Inflammatory macrophage treated with lipopolysaccharide for 1 hour (primary cell): ENCODE measurements at regions not wholly inside any gene's neighbourhood (a gene's known extent, or its start where the extent isn't known, plus 50 kb on each side); places are given as distances from the start of the nearest gene placed in this dataset.

ENCODE experiments used
- DNase-seq, 2 donors: peaks; one replicate each; pipeline ENCODE4 v3.0.0-alpha.2; 2020 to 2022

DNA sequence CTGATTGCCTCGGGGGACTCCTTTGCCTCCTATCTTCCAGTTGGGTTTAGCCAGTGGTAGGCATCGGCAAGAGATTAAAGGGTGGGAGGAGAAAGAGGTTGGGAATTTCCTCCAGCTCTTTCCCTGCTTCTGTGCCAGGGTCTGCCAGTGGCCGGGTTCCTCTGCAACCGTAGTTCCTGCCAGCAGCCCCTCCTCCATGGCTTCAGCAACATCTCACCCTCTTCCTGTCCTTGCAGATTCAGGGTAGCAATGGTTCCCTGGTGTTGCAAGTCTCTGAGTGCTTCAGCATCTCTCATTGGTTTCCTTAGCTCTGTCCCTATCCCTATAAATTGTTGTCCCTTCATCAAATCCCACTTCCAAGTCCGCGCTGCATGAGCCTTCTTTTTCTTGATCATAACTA is 223.1 kb upstream of the JUN start:
- DNase-seq = peak in 1 of 2 donors; percentile 21

DNA sequence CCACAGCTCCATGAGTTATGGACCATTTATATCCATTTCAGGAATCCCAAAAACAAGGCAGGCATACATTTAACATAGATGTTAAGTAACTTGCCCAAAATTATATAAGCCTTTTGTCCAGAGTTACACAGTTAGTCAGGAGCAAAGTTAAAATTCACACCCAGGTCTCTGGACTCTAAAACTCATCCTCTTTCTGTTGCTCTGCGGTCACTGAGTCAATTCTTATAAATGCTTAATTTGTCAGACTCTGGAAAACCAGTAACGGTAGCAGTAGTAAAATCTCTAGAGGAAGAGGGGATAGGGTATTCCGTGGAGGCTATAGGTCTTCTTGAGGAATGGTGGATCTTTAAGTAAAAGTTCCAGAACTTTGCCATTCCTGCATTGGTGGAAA is 223.6 kb upstream of the JUN start:
- no peak for DNase-seq

- peak; percentile 74 to 85 for DNase-seq
Observed at GRCh38 chr1:59007820-59008598, 224.2 kb upstream of the JUN start.

- DNase-seq = peak in 1 of 2 donors; percentile 59
Observed at GRCh38 chr1:59008599-59009347, 224.9 kb upstream of the JUN start.

DNA sequence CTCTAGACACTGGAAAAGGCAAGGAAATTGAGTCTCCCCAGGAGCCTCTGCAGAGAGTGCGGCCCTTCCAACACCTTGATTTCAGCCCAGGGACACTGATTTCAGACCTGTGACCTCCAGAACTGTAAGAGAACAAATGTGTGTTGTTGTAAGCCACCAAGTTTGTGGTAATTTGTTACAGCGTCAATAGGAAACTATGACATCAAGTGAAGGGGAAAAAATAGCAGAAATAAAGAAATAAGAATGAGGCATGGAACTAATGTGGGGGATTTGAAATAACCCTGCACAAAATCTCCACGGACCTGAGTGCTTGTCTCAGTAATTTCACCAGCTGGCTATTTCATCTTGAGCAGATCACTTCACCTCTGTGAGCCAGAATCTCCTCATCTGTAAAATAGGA is 227.8 kb upstream of the JUN start:
- DNase-seq = no peak

DNA sequence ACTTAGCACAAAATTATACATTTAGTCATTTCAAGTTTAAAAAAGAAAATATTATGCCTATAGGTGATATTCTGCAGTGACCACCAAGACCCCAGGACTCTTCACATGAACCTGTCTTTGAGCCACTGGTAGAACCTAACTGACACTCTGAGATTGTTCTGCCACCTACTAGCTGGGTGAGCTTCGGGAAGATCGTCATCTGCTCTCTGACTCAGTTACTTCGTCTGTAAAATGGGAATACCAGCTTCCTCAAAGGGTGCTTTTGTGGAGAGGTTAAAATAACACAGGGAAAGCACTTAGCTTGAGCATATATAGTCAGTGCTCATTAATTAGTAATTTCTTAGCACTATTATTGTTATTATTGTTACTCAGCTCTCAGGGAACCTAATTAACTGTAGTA is 228.5 kb upstream of the JUN start:
- DNase-seq = no peak

- DNase-seq = peak; percentile 76 to 94
Observed at GRCh38 chr1:59013276-59013927, 229.6 kb upstream of the JUN start.

DNA sequence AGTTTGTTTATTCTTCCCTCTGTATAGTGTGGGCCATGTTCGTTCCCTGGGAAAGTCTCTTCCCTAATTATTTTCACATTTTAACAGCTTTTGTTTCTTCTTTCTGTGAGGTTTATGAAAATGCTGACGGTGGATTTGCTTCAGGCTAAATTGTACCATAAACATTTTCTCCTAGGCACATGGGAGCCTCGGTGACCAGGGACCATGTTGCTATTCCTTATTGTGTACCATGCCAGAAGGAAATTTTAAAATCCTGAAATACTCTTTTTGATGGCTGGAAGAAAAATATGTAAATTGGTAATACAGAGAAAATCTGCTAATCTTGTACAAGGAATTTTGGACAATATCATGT is 230.1 kb upstream of the JUN start:
- no peak for DNase-seq

DNA sequence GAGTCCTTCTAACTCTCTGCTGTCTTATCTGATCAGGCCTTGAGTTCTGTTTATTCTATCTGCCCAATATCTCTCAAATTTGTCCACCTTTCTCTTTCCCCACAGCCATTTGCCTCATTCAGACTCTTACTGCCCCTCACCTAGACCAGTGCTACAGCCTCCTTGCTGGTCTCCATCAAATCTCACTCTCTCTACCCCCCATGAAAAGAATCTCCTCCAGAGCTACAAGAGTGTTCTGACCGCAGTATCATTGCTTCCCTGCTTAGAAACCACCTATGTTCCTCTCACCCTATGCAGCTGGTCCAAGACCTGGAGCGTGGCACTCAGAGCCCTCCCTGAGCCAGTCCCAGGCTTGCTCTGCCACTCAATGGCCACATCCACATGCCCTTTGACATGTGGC is 231.0 kb upstream of the JUN start:
- no peak for DNase-seq

DNA sequence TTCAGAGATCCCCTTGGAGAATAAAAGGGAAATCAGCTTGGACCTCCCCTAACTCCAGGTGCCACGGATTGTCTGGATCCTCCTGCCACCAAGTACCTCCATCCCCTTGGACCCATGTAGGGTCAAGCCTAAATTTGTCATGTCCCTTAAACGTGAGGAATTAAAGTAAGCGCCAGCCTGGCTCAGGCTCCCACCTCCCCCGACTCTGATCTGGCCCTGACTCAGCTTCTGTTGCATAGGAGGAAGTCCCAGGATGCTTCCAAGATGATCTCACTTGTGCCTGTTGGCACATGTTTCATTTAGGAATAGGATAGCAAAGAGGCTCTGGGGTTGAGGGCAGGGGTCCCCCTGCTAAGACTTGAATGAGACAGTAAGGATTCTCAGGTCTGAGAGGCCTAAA is 231.9 kb upstream of the JUN start:
- DNase-seq = peak; percentile 37 to 71

GRCh38 chr1:59016390-59016789 is 232.5 kb upstream of the JUN start:
- DNase-seq = no peak

- DNase-seq = peak in 1 of 2 donors; percentile 50
Observed at GRCh38 chr1:59017501-59018231, 233.8 kb upstream of the JUN start.

- no peak for DNase-seq
Observed at GRCh38 chr1:59018446-59018845, 234.6 kb upstream of the JUN start.

- DNase-seq = no peak
Observed at GRCh38 chr1:59018860-59019259, 235.0 kb upstream of the JUN start.

GRCh38 chr1:59020151-59020997 is 236.5 kb upstream of the JUN start:
- peak; percentile 81 to 92 for DNase-seq

- no peak for DNase-seq
Observed at GRCh38 chr1:59022199-59022598, 238.4 kb upstream of the JUN start.

- DNase-seq = no peak
Observed at GRCh38 chr1:59022799-59023198, 239.0 kb upstream of the JUN start.

DNA sequence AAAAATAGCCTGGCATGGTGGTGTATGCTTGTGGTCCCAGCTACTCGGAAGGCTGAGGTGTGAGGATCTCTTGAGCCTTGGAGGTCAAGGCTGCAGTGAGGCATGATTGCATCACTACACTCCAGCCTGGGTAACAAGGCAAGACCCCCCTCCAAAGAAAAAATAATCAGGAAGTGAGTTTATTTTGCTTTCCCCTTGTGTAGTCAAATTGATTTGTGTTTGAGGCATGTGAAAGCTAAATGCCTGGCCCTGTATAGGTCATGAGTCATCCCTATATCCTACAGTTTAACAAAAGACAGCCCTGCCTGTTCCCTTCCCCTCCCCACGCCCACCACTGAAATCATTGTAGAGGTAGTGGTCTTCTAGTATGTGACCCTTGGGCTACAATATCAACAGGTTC is 241.4 kb upstream of the JUN start:
- DNase-seq = no peak

DNA sequence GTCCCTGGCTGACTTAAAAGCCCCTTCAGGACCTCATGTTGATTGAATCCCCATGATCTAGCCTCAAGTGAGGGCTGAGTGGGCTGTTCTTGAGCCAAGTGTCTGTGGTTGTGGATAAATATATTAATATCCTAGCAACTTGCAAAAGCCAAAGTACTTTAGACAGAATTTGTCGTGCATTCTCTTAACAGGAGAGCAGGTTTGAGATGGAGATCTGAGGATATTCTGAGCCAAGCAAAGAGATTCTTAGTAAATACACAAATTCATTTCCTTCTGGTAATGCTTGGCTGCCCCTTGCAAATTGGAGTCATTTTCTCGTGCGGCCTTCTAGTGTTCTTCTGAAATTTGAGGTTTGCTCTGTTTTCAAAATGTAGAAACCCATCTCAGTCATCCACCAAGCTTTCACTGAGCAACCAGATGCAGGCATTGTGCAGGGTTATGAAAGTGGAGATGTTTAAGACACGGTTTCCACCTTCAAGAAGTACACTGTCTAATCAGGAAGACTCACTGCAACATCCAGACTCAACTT is 242.1 kb upstream of the JUN start:
- DNase-seq = no peak

- peak in 1 of 2 donors; percentile 51 for DNase-seq
Observed at GRCh38 chr1:59026472-59026948, 242.7 kb upstream of the JUN start.

DNA sequence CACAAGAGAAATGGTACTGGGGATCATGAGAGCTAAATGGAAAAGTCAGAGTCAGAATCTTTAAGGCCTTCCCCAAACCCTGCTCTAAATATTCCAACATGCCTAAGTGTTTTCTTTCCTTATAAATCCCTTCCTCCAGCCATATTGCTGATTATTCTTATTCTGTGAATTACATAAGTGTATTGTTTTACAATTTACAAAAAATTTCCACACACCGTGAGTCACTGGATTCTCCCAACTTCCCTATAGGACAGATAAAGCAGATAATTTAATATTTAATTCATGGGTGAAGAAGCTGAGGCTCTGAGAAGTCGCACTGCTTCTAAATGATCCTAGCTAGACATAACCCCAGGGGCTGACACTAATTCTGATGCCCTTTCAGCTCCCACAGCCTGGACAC is 243.3 kb upstream of the JUN start:
- DNase-seq = peak; percentile 87 to 90

DNA sequence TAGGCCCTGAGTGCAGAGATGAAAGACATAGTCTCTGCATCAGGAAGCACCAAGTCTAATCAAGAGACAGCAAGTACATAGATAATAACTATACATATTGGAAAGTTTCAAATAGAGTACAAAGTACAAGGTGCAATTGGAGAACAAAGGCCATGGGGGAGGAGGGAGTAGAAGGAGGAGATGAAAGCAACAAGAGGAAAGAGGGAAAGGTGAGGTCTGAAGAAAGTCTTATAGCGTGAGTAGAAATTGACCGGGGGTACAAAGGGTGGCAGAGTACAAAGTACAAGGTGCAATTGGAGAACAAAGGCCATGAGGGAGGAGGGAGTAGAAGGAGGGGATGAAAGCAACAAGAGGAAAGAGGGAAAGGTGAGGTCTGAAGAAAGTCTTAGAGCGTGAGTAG is 244.2 kb upstream of the JUN start:
- DNase-seq = no peak
